Pancreas (tissue), 10 donors: ENCODE measurements at regions not wholly inside any gene's neighbourhood (a gene's known extent, or its start where the extent isn't known, plus 50 kb on each side); places are given as distances from the start of the nearest gene placed in this dataset.

ENCODE experiments used
- ATAC-seq, 4 donors: fragments of 200-7000 bp; cut with Tn5 transposase; one replicate each; pipeline versions ENCODE4 v1.8.0 to v1.9.1; 2020; ENCODE audit warnings: mild to moderate bottlenecking in 4 of 4, moderate library complexity in 4 of 4
- DNase-seq, 6 donors: peaks; one replicate each; pipeline ENCODE4 v3.0.0-alpha.2; 2020
- FAIRE-seq: peaks from 2 replicates; lab custom pipeline; 2012; peaks lifted over from hg19 to GRCh38; lab: Jason Lieb, UNC
- H3K27ac ChIP-seq, 4 donors: fragments of 200-600 bp; sonication (generic); 1 replicate in 3 of 4; 2 replicates in 1 of 4; pipeline versions ENCODE4 v1.5.0 to v1.8.0; 2020
- H3K27me3 ChIP-seq, 4 donors: fragments of 200-600 bp; one replicate each; pipeline ENCODE4 v1.8.0; 2021
- H3K36me3 ChIP-seq, 3 donors: fragments of 200-600 bp; sonication (generic) in 1 of 3; one replicate each; pipeline versions ENCODE4 v1.5.0 to v1.8.0; 2020 to 2021
- H3K4me1 ChIP-seq, 3 donors: fragments of 200-600 bp; one replicate each; pipeline ENCODE4 v1.8.0; 2021
- H3K4me3 ChIP-seq, 4 donors: fragments of 200-600 bp; sonication (generic) in 2 of 4; one replicate each; pipeline versions ENCODE4 v1.5.0 to v1.8.0; 2020 to 2021
- H3K9me3 ChIP-seq, 4 donors: fragments of 200-600 bp; one replicate each; pipeline ENCODE4 v1.8.0; 2021
- WGBS, 2 donors: extraction: QIAGEN DNeasy Blood & Tissue Kit; methylation state at CpG; one replicate each; pipeline ENCODE4 v1.1.7; 2013; 5-methylcytosine and 5-hydroxymethylcytosine counted together
- intact Hi-C, 3 donors: fragments of 100-400 bp; cut with DNase I; formaldehyde crosslinking; loops; one replicate each; pipeline versions ENCODE4 v1.11.1 to v1.14.2; 2022
- TF ChIP-seq, protein P1 (sequence below), 4 donors: fragments of 200-600 bp; sonication (generic) in 3 of 4; IDR thresholded peaks; one replicate each; pipeline versions ENCODE4 v1.5.0 to v1.8.0; 2021; ENCODE audit warnings: antibody characterized with exemption in 4 of 4
- donor health status: healthy with polysubstance abuse.
- donor health status: DM: no; HTN: no; CAD: no; lungs with moderate emphysema.
- donor health status: DM: no; HTN: no; CAD: no.
- donor health status: control.
- donor health status: control.
- donor health status: Bipolar disorder and iron deficiency.
- donor health status: DM: yes; HTN: yes; CAD: no.
- donor health status: DM: no; HTN: no; CAD: no.
- donor health status: DM: no; HTN: no; CAD: no.
- donor health status: DM: yes; HTN: yes; CAD: no.

DNA sequence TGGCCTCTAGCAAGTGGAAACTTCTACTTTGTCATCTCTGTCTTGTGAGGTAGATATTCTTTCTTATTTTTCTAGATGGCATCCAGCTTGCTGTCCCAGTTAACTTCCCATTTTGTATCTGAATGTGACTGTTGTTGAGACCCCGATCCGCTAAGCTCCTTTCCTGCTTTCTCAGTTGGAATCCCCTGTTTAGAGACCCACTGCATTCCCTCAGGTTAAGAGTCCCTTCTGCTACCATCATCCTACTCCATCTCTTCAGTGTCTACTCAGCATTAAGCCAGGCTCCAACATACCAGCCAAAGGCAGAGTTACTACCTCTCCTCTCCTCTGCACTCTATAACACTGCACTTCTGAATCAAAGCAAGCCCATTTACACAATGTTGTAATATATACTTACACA, 1300.4 kb upstream of the CHAC2 start:
- no peak for DNase-seq
- H3K4me1 ChIP-seq: no peaks in the 10 kb centered on the region
- no peaks in the 10 kb centered on the region for H3K36me3 ChIP-seq
- no peaks in the 10 kb centered on the region for H3K9me3 ChIP-seq
- intact Hi-C loops: no loop called here
- TF ChIP-seq, protein P1, sequence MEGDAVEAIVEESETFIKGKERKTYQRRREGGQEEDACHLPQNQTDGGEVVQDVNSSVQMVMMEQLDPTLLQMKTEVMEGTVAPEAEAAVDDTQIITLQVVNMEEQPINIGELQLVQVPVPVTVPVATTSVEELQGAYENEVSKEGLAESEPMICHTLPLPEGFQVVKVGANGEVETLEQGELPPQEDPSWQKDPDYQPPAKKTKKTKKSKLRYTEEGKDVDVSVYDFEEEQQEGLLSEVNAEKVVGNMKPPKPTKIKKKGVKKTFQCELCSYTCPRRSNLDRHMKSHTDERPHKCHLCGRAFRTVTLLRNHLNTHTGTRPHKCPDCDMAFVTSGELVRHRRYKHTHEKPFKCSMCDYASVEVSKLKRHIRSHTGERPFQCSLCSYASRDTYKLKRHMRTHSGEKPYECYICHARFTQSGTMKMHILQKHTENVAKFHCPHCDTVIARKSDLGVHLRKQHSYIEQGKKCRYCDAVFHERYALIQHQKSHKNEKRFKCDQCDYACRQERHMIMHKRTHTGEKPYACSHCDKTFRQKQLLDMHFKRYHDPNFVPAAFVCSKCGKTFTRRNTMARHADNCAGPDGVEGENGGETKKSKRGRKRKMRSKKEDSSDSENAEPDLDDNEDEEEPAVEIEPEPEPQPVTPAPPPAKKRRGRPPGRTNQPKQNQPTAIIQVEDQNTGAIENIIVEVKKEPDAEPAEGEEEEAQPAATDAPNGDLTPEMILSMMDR (IDR thresholded peaks at IDR 0.05): no peak
- H3K27me3 ChIP-seq: no peaks in the 10 kb centered on the region
- no peak for ATAC-seq
- no peak overlapping the region for H3K27ac ChIP-seq
- no peak for FAIRE-seq
- WGBS, 2 donors: 93 to 98% methylated on average over 2 of the region's 2 CpGs
- H3K4me3 ChIP-seq: no peak overlapping the region

DNA sequence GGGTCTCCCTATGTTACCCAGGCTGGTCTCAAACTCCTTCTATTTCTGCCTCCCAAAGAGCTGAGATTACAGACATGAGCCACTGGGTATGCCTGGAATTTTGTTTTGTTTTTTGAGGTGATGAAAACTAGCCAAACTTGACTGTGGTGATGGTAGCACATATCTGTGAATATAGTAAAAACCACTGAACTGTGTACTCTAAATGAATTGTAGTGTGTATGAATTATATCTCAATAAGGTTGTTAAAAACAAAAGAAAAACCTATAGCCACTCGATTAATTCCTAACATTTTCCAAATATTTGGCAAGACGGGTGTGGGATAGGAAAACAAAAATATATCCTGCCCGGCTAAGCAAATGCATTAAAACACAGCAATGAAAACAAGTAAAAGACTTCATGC, 1302.3 kb upstream of the CHAC2 start:
- H3K4me3 ChIP-seq: no peak overlapping the region
- intact Hi-C loops: no loop called here
- TF ChIP-seq, protein P1 (IDR thresholded peaks at IDR 0.05): no peak
- H3K27ac ChIP-seq: no peak overlapping the region
- H3K4me1 ChIP-seq: no peaks in the 10 kb centered on the region
- H3K27me3 ChIP-seq: no peaks in the 10 kb centered on the region
- ATAC-seq: no peak
- H3K36me3 ChIP-seq: no peaks in the 10 kb centered on the region
- FAIRE-seq: no peak
- WGBS, 2 donors: 81 to 92% methylated on average over 3 of the region's 3 CpGs
- no peak for DNase-seq
- no peaks in the 10 kb centered on the region for H3K9me3 ChIP-seq

DNA sequence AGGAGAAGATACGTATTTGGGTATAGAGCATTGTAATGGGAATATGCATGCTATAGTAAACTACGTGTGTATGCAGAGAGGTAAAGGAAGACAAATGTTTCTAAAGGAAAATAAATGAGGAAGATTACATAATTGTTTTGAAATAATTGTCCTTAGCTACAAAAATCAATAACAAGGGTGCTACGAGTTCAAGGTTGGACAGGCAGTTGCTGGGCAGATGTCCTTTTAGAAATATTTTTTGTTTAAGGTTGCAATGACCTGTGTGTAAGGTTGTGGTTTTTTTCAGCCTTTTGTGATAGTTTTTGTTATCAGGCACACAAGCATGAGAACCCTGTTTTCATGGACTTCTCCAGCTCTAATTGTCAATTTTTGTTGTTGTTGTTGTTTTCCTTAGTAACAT, 1304.1 kb upstream of the CHAC2 start:
- no peak overlapping the region for H3K4me3 ChIP-seq
- ATAC-seq (no peak), DNase-seq (no peak), FAIRE-seq (no peak)
- no peaks in the 10 kb centered on the region for H3K27me3 ChIP-seq
- no peaks in the 10 kb centered on the region for H3K4me1 ChIP-seq
- TF ChIP-seq, protein P1 (IDR thresholded peaks at IDR 0.05): no peak
- no peaks in the 10 kb centered on the region for H3K36me3 ChIP-seq
- 59 to 60% methylated on average over 3 of the region's 3 CpGs for WGBS, 2 donors
- no peaks in the 10 kb centered on the region for H3K9me3 ChIP-seq
- intact Hi-C loops: no loop called here
- no peak overlapping the region for H3K27ac ChIP-seq

DNA sequence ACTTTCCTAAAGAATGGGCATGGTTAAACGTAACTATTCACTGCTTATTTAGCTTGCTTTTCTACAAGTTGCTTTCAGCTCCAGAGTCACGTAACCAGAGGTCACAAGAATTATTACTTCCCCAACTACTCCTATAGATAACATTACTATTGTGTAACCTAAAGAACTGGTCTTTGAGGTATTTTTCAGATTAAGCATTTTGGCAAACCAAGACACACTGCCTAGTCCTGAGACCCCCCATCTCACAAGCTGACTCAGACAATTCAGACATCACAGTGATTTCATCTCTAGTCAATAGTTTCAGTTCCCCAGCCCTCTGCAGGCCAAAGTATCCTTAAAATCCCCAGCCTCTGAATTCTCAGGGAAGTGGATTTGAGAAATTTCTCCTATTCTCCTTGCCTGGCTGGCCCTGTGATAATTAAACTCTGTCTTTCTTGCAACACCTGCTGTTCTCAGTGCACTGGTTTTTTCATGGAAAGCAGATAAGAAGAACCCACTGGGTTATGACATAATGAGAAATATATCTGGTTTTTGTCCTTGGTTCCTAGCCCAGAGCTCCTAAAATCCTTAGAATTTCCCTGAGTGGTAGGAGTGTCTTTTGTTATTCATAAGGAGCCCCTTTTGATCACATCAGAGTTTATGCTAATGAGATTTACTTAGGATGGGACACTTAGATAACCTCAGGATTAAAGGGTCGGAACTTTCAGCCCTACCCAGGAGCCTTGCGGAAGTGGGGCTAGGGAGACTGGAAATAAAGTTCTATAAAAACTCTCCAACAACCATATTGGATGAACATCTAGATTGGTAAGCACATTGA, 1310.8 kb upstream of the CHAC2 start:
- intact Hi-C loops: no loop called here
- DNase-seq: no peak
- WGBS, 2 donors: 75 to 83% methylated on average over 4 of the region's 4 CpGs
- no peak overlapping the region for H3K4me3 ChIP-seq
- no peak for FAIRE-seq
- ATAC-seq: no peak
- H3K4me1 ChIP-seq: no peaks in the 10 kb centered on the region
- no peaks in the 10 kb centered on the region for H3K9me3 ChIP-seq
- TF ChIP-seq, protein P1 (IDR thresholded peaks at IDR 0.05): no peak
- no peaks in the 10 kb centered on the region for H3K27me3 ChIP-seq
- H3K36me3 ChIP-seq: no peaks in the 10 kb centered on the region
- H3K27ac ChIP-seq: no peak overlapping the region

DNA sequence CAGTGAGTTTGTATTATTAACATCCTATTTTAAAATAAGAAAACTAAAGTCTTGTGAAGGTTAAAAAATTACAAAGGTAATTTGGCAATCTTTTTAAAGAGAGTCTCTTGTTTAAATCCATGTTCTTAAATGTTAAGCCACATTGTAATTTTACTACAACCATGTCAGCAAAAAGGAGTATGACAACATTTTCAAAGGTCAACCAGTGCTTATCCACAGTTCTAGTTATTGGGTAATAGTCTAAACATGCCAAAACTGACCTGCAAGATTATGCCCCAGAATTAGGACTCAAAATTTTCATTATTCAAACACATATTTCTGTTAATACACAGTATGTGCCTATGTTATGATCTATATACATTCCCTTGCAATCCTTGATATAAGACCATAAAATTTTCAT, 1312.6 kb upstream of the CHAC2 start:
- intact Hi-C loops: no loop called here
- H3K9me3 ChIP-seq: no peaks in the 10 kb centered on the region
- ATAC-seq (no peak), FAIRE-seq (no peak), DNase-seq (no peak)
- H3K4me1 ChIP-seq: no peaks in the 10 kb centered on the region
- no peak overlapping the region for H3K4me3 ChIP-seq
- TF ChIP-seq, protein P1 (IDR thresholded peaks at IDR 0.05): no peak
- H3K27me3 ChIP-seq: no peaks in the 10 kb centered on the region
- H3K36me3 ChIP-seq: no peaks in the 10 kb centered on the region
- no peak overlapping the region for H3K27ac ChIP-seq
